DOHH2 (cell line): ENCODE measurements at regions not wholly inside any gene's neighbourhood (a gene's known extent, or its start where the extent isn't known, plus 50 kb on each side); places are given as distances from the start of the nearest gene placed in this dataset.

Experiments used
- H3F3A ChIP-seq: fragments of 200-600 bp; sonication (generic), shearing (Covaris generic); 2 replicates; pipeline ENCODE4 v1.6.0; 2016; ENCODE audit warnings: antibody characterized with exemption, mild to moderate bottlenecking; ENCODE audit not compliant: control insufficient read depth, insufficient read depth
- H3K27ac ChIP-seq: fragments of 200-600 bp; sonication (generic); 2 replicates; pipeline ENCODE4 v1.5.1; 2014; ENCODE audit warnings: low read depth, mild to moderate bottlenecking, low read length, moderate library complexity
- H3K27me3 ChIP-seq: fragments of 200-600 bp; sonication (generic); 2 replicates; pipeline ENCODE4 v1.6.1; 2014; ENCODE audit warnings: mild to moderate bottlenecking, low read length, mixed read lengths; ENCODE audit not compliant: control insufficient read depth
- H3K36me3 ChIP-seq: fragments of 200-600 bp; sonication (generic); 2 replicates; pipeline ENCODE4 v1.6.1; 2014; ENCODE audit warnings: mild to moderate bottlenecking, low read length, moderate library complexity, mixed read lengths; ENCODE audit not compliant: control insufficient read depth
- H3K4me1 ChIP-seq: fragments of 200-600 bp; sonication (generic); 2 replicates; pipeline ENCODE4 v1.6.1; 2014; ENCODE audit warnings: mild to moderate bottlenecking, low read length, mixed read lengths; ENCODE audit not compliant: control insufficient read depth
- H3K4me2 ChIP-seq: fragments of 200-600 bp; sonication (generic); 2 replicates; pipeline ENCODE4 v1.6.0; 2014; ENCODE audit warnings: mild to moderate bottlenecking, low read length, moderate library complexity
- H3K4me3 ChIP-seq: fragments of 200-600 bp; sonication (generic); 2 replicates; pipeline ENCODE4 v1.5.1; 2014; ENCODE audit warnings: mild to moderate bottlenecking, low read length, mixed read lengths
- H3K79me2 ChIP-seq: fragments of 200-600 bp; sonication (generic); 2 replicates; pipeline ENCODE4 v1.6.1; 2014; ENCODE audit warnings: mild to moderate bottlenecking, low read length, mixed read lengths; ENCODE audit not compliant: control insufficient read depth
- H3K9me2 ChIP-seq: fragments of 200-600 bp; sonication (generic); replicated peaks from 2 replicates; pipeline ENCODE4 v1.6.1; 2014; ENCODE audit warnings: mild to moderate bottlenecking, low read length, mixed read lengths; ENCODE audit not compliant: control insufficient read depth
- H3K9me3 ChIP-seq: fragments of 200-600 bp; sonication (generic); 2 replicates; pipeline ENCODE4 v1.6.1; 2014; ENCODE audit warnings: antibody characterized with exemption, low read length, mixed read lengths; ENCODE audit not compliant: control insufficient read depth, insufficient read depth
- H4K20me1 ChIP-seq: fragments of 200-600 bp; sonication (generic); 2 replicates; pipeline ENCODE4 v1.6.0; 2014; ENCODE audit warnings: low read depth, mild to moderate bottlenecking, antibody characterized with exemption, low read length, moderate library complexity; ENCODE audit not compliant: control insufficient read depth, insufficient read depth
- CTCF ChIP-seq: fragments of 200-600 bp; sonication (generic); IDR thresholded peaks from one replicate; pipeline ENCODE4 v1.5.1; 2014; ENCODE audit warnings: antibody characterized with exemption, mild to moderate bottlenecking, low read depth, low read length; ENCODE audit not compliant: poor library complexity, severe bottlenecking
- EZH2phosphoT487 ChIP-seq: fragments of 200-600 bp; sonication (generic); IDR thresholded peaks from 2 replicates; pipeline ENCODE4 v1.6.1; 2017; ENCODE audit warnings: borderline replicate concordance, mild to moderate bottlenecking, antibody characterized with exemption, low read length, moderate library complexity, mixed read lengths

- no peaks in the 10 kb centered on the region for H3K27me3 ChIP-seq
- TF ChIP-seq CTCF (no peak), EZH2phosphoT487 (no peak)
- H3K4me2 ChIP-seq: no peak overlapping the region
Observed at GRCh38 chr2:59737299-59737698, 816.2 kb downstream of the BCL11A start.

DNA sequence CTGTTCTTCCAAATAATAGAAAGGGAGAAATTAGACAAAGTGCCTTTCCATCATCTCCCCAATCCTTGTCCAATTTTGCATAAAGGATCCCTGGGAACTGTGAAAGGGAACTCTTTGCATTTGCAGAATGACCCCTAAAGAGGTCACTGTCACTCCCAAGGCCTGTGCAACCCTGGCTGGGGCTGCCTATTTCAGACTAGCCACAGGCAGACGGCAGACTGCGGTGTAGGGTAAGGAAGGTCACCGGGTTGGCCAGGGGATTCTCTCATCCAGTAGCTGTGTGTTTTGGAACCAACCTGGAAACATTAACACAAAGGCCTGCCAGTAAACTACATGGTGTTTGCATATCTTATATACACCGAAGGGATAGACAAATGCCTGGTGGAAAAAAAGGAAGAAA, 818.7 kb downstream of the BCL11A start:
- no peaks in the 10 kb centered on the region for H4K20me1 ChIP-seq
- no peak overlapping the region for H3K4me2 ChIP-seq
- H3K4me1 ChIP-seq: no peaks in the 10 kb centered on the region
- H3K36me3 ChIP-seq: no peaks in the 10 kb centered on the region
- H3F3A ChIP-seq: no peaks in the 10 kb centered on the region
- no peak overlapping the region for H3K27ac ChIP-seq
- no peaks in the 10 kb centered on the region for H3K9me2 ChIP-seq
- H3K9me3 ChIP-seq: no peaks in the 10 kb centered on the region
- no peaks in the 10 kb centered on the region for H3K79me2 ChIP-seq
- no peaks in the 10 kb centered on the region for H3K27me3 ChIP-seq
- TF ChIP-seq EZH2phosphoT487 (no peak), CTCF (no peak)
- H3K4me3 ChIP-seq: no peak overlapping the region

More at GRCh38 chr2:59737299-59737698, 816.2 kb downstream of the BCL11A start:
- no peaks in the 10 kb centered on the region for H3K79me2 ChIP-seq
- H3F3A ChIP-seq: no peaks in the 10 kb centered on the region
- H4K20me1 ChIP-seq: no peaks in the 10 kb centered on the region
- H3K4me3 ChIP-seq: no peak overlapping the region
- no peaks in the 10 kb centered on the region for H3K4me1 ChIP-seq
- no peaks in the 10 kb centered on the region for H3K9me2 ChIP-seq
- no peak overlapping the region for H3K27ac ChIP-seq
- H3K36me3 ChIP-seq: no peaks in the 10 kb centered on the region
- H3K9me3 ChIP-seq: no peaks in the 10 kb centered on the region

DNA sequence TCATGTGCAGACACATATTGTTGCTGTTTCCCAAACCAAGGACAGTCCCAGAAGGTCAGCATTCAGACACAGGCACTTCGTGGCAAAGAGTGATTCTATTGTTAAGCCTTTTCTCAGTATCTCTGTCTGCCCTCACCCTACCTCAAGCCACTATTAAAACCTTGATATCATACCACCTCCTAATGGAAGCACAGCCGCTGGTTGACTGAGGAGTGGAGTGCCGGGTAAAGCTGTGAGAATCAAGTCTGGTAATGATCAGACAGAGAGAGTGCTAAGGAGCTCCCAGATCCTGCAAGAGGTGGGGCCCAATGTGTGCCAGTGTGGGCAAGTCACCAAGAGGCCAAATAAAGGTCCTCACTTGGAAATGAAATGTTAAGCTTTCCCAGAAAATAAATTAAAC, 819.5 kb downstream of the BCL11A start:
- Histone ChIP-seq H3K27me3 (no peaks in the 10 kb centered on the region), H3K4me3 (no peak overlapping the region), H3K36me3 (no peaks in the 10 kb centered on the region), H3K4me1 (no peaks in the 10 kb centered on the region), H4K20me1 (no peaks in the 10 kb centered on the region), H3K27ac (no peak overlapping the region), H3K79me2 (no peaks in the 10 kb centered on the region), H3F3A (no peaks in the 10 kb centered on the region), H3K9me2 (no peaks in the 10 kb centered on the region), H3K9me3 (no peaks in the 10 kb centered on the region), H3K4me2 (no peak overlapping the region)
- TF ChIP-seq EZH2phosphoT487 (no peak), CTCF (no peak)

DNA sequence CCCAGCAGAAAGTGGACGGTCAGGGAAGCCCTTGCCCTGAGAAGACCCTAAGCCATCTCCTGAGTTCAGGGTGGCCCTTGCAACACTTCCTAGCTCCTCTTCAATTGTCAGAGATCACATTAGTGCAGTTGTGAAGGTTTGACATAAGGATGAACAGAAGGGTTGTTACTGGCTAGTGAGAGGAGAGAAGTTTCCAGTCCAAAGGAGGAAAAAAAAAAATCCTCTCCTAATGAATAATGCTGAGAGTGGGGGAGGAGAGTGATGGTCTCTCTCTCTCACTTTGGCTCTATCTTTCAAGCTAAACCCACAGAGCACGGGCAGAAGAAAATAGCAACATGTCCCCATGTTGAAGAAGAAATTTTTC, 819.9 kb downstream of the BCL11A start:
- Histone ChIP-seq H3K9me2 (no peaks in the 10 kb centered on the region), H3F3A (no peaks in the 10 kb centered on the region), H3K4me1 (no peaks in the 10 kb centered on the region), H3K9me3 (no peaks in the 10 kb centered on the region), H3K4me2 (no peak overlapping the region), H3K36me3 (no peaks in the 10 kb centered on the region), H3K27ac (no peak overlapping the region), H3K79me2 (no peaks in the 10 kb centered on the region), H3K27me3 (no peaks in the 10 kb centered on the region), H4K20me1 (no peaks in the 10 kb centered on the region), H3K4me3 (no peak overlapping the region)
- no peak for TF ChIP-seq CTCF
- no peak for TF ChIP-seq EZH2phosphoT487
